ENCODE measurements at regions not wholly inside any gene's neighbourhood (a gene's known extent, or its start where the extent isn't known, plus 50 kb on each side); places are given as distances from the start of the nearest gene placed in this dataset.

DNA sequence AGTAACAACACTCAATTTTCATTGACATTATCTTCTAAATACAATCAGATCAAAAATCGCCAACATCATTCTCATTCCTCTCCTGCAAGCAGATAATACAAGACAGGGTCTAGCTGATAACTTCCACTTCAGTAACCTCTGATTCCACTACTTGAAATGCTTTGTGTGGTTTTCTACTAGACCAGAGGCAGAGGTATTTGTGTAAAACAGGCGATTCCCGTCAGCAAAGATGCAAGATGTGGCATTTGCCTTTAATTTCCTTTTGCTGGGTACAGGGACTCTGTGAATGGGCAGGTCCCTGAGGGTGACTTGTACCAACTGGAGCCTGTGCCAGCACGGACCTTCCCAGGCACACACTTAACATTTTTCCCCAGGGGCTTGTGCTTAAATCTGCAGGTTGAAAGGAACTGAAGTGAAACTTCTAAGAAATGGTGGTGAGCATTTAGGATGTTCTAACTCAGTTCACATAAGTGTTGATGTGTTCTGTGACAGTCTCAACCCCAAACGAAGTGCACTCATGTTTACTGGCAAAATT is 625.5 kb upstream of the WWC1 start:
- no peaks in the 10 kb centered on the region for H3K9me3 ChIP-seq (ENCODE audit: low read depth)
- peaks cover 34% of the 10 kb centered on the region for H3K4me1 ChIP-seq (ENCODE audit: low read depth)
- TF ChIP-seq, protein P1, sequence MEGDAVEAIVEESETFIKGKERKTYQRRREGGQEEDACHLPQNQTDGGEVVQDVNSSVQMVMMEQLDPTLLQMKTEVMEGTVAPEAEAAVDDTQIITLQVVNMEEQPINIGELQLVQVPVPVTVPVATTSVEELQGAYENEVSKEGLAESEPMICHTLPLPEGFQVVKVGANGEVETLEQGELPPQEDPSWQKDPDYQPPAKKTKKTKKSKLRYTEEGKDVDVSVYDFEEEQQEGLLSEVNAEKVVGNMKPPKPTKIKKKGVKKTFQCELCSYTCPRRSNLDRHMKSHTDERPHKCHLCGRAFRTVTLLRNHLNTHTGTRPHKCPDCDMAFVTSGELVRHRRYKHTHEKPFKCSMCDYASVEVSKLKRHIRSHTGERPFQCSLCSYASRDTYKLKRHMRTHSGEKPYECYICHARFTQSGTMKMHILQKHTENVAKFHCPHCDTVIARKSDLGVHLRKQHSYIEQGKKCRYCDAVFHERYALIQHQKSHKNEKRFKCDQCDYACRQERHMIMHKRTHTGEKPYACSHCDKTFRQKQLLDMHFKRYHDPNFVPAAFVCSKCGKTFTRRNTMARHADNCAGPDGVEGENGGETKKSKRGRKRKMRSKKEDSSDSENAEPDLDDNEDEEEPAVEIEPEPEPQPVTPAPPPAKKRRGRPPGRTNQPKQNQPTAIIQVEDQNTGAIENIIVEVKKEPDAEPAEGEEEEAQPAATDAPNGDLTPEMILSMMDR (IDR thresholded peaks at IDR 0.05; ENCODE audit: low read depth, low read length), result no peak
- no peak overlapping the region for H3K4me3 ChIP-seq
- DNase-seq (ENCODE audit: low read depth in 1 of 2, low spot score in 1 of 2), result peak in 1 of 2 donors; percentile 4
- H3K36me3 ChIP-seq, result no peaks in the 10 kb centered on the region
- H3K27me3 ChIP-seq, result no peaks in the 10 kb centered on the region
- H3K27ac ChIP-seq, result peak overlapping the region; percentile 9

DNA sequence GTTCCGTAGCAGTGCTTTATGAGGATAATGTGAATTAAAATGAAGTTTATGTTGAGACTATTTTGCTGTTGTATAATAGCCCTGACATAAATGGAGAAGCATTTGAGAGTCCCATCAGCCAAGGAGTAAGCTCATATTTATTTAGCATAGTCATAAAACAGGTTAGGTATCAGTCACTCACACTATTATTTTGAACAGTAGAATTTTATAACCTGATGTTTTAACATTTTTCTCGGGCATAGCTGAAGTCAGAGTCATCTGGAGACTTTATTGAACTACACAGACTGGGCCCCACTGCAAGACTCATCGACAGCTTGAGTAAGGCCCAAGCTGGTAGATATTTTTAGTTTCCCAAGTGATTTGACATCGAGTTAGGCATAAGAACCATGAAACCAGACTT is 620.3 kb upstream of the WWC1 start:
- Histone ChIP-seq H3K9me3 (ENCODE audit: low read depth) (no peaks in the 10 kb centered on the region), H3K4me3 (no peak overlapping the region), H3K27me3 (no peaks in the 10 kb centered on the region), H3K27ac (no peak overlapping the region), H3K4me1 (ENCODE audit: low read depth) (peaks cover 18% of the 10 kb centered on the region), H3K36me3 (no peaks in the 10 kb centered on the region)
- TF ChIP-seq, protein P1 (IDR thresholded peaks at IDR 0.05; ENCODE audit: low read depth, low read length), result no peak
- DNase-seq (ENCODE audit: low read depth in 1 of 2, low spot score in 1 of 2), result no peak

DNA sequence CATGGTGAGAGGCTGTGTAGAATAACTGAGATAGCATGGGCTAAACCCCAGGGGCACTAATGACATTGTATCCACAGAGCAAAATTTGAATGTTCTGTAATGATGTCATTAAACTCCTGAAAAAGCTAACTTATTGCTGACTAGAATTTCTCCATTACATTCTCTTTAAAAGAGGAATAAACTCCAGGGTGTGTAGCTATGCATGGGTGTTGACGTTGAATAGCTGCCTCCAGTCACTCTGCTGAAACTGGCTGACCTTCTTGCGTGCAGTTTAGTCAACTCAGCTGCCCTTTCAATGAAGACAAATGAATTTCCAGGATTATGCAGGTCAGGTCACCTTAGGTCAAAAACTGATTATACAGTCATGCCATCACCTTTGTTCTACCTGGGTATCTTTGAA is 617.5 kb upstream of the WWC1 start:
- H3K4me3 ChIP-seq, result no peak overlapping the region
- H3K27ac ChIP-seq, result no peak overlapping the region
- no peaks in the 10 kb centered on the region for H3K4me1 ChIP-seq (ENCODE audit: low read depth)
- no peaks in the 10 kb centered on the region for H3K36me3 ChIP-seq
- no peak for DNase-seq (ENCODE audit: low read depth in 1 of 2, low spot score in 1 of 2)
- no peaks in the 10 kb centered on the region for H3K9me3 ChIP-seq (ENCODE audit: low read depth)
- TF ChIP-seq, protein P1 (IDR thresholded peaks at IDR 0.05; ENCODE audit: low read depth, low read length), result no peak
- H3K27me3 ChIP-seq, result no peaks in the 10 kb centered on the region

DNA sequence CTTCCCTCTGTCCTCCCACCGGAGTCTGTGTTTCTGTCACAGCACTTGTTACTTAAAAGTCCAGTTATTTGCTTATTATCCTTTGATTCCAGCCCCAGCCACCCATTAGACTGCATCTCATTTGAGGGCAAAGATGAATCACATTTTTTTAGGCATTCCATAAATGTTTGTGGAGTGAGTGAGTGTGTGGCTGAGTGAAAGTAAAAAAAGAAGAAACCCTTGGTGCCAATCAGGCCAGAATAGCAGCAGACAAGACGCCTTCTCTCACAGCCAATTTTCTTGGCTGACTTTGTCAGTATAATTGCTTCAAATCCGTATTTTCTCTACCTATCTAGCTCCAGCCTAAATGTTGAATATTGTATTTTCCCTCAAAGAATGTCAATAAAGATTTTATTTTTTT is 613.0 kb upstream of the WWC1 start:
- H3K36me3 ChIP-seq, result no peaks in the 10 kb centered on the region
- no peak overlapping the region for H3K4me3 ChIP-seq
- H3K4me1 ChIP-seq (ENCODE audit: low read depth), result no peaks in the 10 kb centered on the region
- H3K27me3 ChIP-seq, result no peaks in the 10 kb centered on the region
- TF ChIP-seq, protein P1 (IDR thresholded peaks at IDR 0.05; ENCODE audit: low read depth, low read length), result no peak
- no peak overlapping the region for H3K27ac ChIP-seq
- DNase-seq (ENCODE audit: low read depth in 1 of 2, low spot score in 1 of 2), result peak in 1 of 2 donors; percentile 25
- no peaks in the 10 kb centered on the region for H3K9me3 ChIP-seq (ENCODE audit: low read depth)

DNA sequence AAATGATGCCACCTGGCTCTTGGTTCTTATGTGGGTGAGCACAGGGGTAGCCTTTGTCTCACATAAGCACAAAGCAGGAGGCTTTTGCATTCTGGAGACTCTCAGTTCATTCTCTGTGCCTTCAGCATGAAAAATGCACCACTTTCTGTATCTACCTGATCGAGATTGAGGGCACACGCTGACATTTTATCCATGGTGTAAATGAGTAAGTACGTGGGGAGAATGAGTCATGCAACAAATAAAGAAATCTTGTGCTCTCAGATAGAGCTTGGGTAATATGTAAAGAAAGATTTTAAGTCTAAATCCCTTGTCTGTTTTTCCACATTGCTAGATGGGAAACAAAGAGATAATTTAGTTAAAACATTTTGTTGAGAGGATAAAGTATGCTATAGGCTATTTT is 607.2 kb upstream of the WWC1 start:
- DNase-seq (ENCODE audit: low read depth in 1 of 2, low spot score in 1 of 2), result peak in 1 of 2 donors; percentile 33
- TF ChIP-seq, protein P1 (IDR thresholded peaks at IDR 0.05; ENCODE audit: low read depth, low read length), result no peak
- no peak overlapping the region for H3K4me3 ChIP-seq
- no peak overlapping the region for H3K27ac ChIP-seq
- no peaks in the 10 kb centered on the region for H3K9me3 ChIP-seq (ENCODE audit: low read depth)
- no peaks in the 10 kb centered on the region for H3K27me3 ChIP-seq
- no peaks in the 10 kb centered on the region for H3K36me3 ChIP-seq
- H3K4me1 ChIP-seq (ENCODE audit: low read depth), result no peaks in the 10 kb centered on the region

Measured in cardiac muscle cell (in vitro differentiated cells and primary cell).